Endothelial cell of umbilical vein (primary cell): ENCODE measurements at regions not wholly inside any gene's neighbourhood (a gene's known extent, or its start where the extent isn't known, plus 50 kb on each side); places are given as distances from the start of the nearest gene placed in this dataset.

Experiments used
- BruUV-seq: library from RNA; stranded (reverse); fragments of 400-500 nt; replicated peaks from 2 replicates; lab custom pipeline; 2021; lab: Mats Ljungman, UMichigan
- CTCF ChIA-PET: fragments of 300-600, 350-600 bp; sonication (Branson Sonifier 250); formaldehyde crosslinking; loops from one replicate; lab custom pipeline; 2021; ENCODE audit warnings: antibody characterized with exemption, inconsistent platforms; lab: Charles Lee
- POLR2A ChIA-PET: fragments of 300-600, 350-600 bp; sonication (Branson Sonifier 250); formaldehyde crosslinking; loops from one replicate; lab custom pipeline; 2021; ENCODE audit warnings: antibody characterized with exemption, inconsistent platforms; lab: Charles Lee
- DNase-seq: peaks from one replicate; pipeline ENCODE4 v3.0.0-alpha.2; 2011; ENCODE audit warnings: low read depth, low spot score
- FAIRE-seq: peaks from 2 replicates; lab custom pipeline; 2011; peaks lifted over from hg19 to GRCh38; lab: Jason Lieb, UNC
- H2AFZ ChIP-seq: 2 replicates; pipeline ENCODE4 v1.6.0; 2012; ENCODE audit warnings: low read depth, low read length, control low read depth, inconsistent platforms
- H3K27ac ChIP-seq: 2 replicates; pipeline ENCODE4 v1.5.1; 2011; ENCODE audit warnings: low read depth, mild to moderate bottlenecking, control low read depth, low read length, moderate library complexity; ENCODE audit not compliant: insufficient read depth
- H3K27me3 ChIP-seq, 2 experiments: 2 replicates each; pipeline versions ENCODE4 v1.6.0 to v1.6.1; 2011; ENCODE audit warnings: low read length in 2 of 2, mixed read lengths in 1 of 2; ENCODE audit not compliant: control insufficient read depth in 2 of 2, insufficient read depth in 2 of 2
- H3K36me3 ChIP-seq, 2 experiments: 2 replicates in 1 of 2; 3 replicates in 1 of 2; pipeline ENCODE4 v1.5.1; 2011; ENCODE audit warnings: low read length in 2 of 2, mild to moderate bottlenecking in 1 of 2, moderate library complexity in 1 of 2; ENCODE audit not compliant: control insufficient read depth in 2 of 2, insufficient read depth in 2 of 2; ENCODE audit errors: extremely low read depth in 1 of 2
- H3K4me1 ChIP-seq: 3 replicates; pipeline ENCODE4 v1.5.1; 2011; ENCODE audit warnings: mild to moderate bottlenecking, low read length; ENCODE audit not compliant: control insufficient read depth, insufficient read depth; ENCODE audit errors: extremely low read depth
- H3K4me2 ChIP-seq: 2 replicates; pipeline ENCODE4 v1.6.1; 2011; ENCODE audit warnings: low read length, control low read depth, mixed read lengths; ENCODE audit not compliant: insufficient read depth
- H3K4me3 ChIP-seq, 3 experiments: fragments of 200-600 bp in 1 of 3; sonication (generic), shearing (Covaris generic) in 1 of 3; replicated peaks in 1 of 3; 2 replicates each; pipeline ENCODE4 v1.5.1; 2011 to 2016; ENCODE audit warnings: control low read depth in 3 of 3, low read length in 3 of 3, mild to moderate bottlenecking in 2 of 3, inconsistent platforms in 1 of 3, low read depth in 1 of 3, moderate library complexity in 1 of 3; ENCODE audit not compliant: insufficient read depth in 1 of 3
- H3K79me2 ChIP-seq: 2 replicates; pipeline ENCODE4 v1.6.0; 2012; ENCODE audit warnings: low read length, inconsistent platforms; ENCODE audit not compliant: control insufficient read depth, insufficient read depth
- H3K9ac ChIP-seq: replicated peaks from 2 replicates; pipeline ENCODE3; 2011; ENCODE audit warnings: low read length, control low read depth; ENCODE audit not compliant: insufficient read depth; ENCODE audit errors: extremely low read depth
- H3K9me1 ChIP-seq: replicated peaks from 3 replicates; pipeline ENCODE4 v1.6.0; 2011; ENCODE audit warnings: mild to moderate bottlenecking, low read length; ENCODE audit not compliant: control insufficient read depth, insufficient read depth; ENCODE audit errors: extremely low read depth
- H3K9me3 ChIP-seq: replicated peaks from 2 replicates; pipeline ENCODE4 v1.5.1; 2012; ENCODE audit warnings: low read length, inconsistent platforms; ENCODE audit not compliant: control insufficient read depth, insufficient read depth
- H4K20me1 ChIP-seq: replicated peaks from 2 replicates; pipeline ENCODE3; 2011; ENCODE audit warnings: mild to moderate bottlenecking, low read length; ENCODE audit not compliant: control insufficient read depth, insufficient read depth; ENCODE audit errors: extremely low read depth
- EZH2 ChIP-seq: IDR thresholded peaks from 2 replicates; pipeline ENCODE4 v1.6.1; 2012; ENCODE audit warnings: borderline replicate concordance, low read depth, mild to moderate bottlenecking, moderate library complexity, low read length, inconsistent platforms; ENCODE audit not compliant: severe bottlenecking
- FOS ChIP-seq: IDR thresholded peaks from 2 replicates; pipeline ENCODE4 v1.6.1; 2011; ENCODE audit warnings: mild to moderate bottlenecking, low read length, moderate library complexity, borderline replicate concordance; ENCODE audit not compliant: insufficient read depth
- GATA2 ChIP-seq: IDR thresholded peaks from 2 replicates; pipeline ENCODE4 v1.7.0; 2011; ENCODE audit warnings: low read depth, mild to moderate bottlenecking, moderate library complexity, mixed read lengths, low read length; ENCODE audit not compliant: insufficient read length, insufficient read depth
- JUN ChIP-seq: IDR thresholded peaks from 2 replicates; pipeline ENCODE4 v1.6.1; 2011; ENCODE audit warnings: borderline replicate concordance, low read depth; ENCODE audit not compliant: insufficient read length, insufficient read depth
- MYC ChIP-seq: IDR thresholded peaks from one replicate; pipeline ENCODE4 v1.6.1; 2011; ENCODE audit warnings: mild to moderate bottlenecking, low read depth, low read length
- POLR2A ChIP-seq: IDR thresholded peaks from 2 replicates; pipeline ENCODE4 v1.6.1; 2012; ENCODE audit warnings: low read depth, mild to moderate bottlenecking, control low read depth, low read length
- POLR2AphosphoS5 ChIP-seq: IDR thresholded peaks from 2 replicates; pipeline ENCODE4 v1.6.1; 2012; ENCODE audit warnings: low read depth, mild to moderate bottlenecking, control low read depth, low read length, moderate library complexity; ENCODE audit not compliant: insufficient read depth
- dilution Hi-C: fragments of 300-500 bp; cut with MboI; formaldehyde crosslinking; loops from one replicate; pipeline ENCODE4 v1.15.0; 2019; ENCODE audit warnings: low sequenced_read_pairs; ENCODE audit not compliant: extremely low pct_ligation_motif_present
- intact Hi-C: fragments of 100-400 bp; cut with micrococcal nuclease; formaldehyde crosslinking; loops from one replicate; pipeline ENCODE4 v1.10.0; 2022
- TF ChIP-seq, protein P1 (sequence below), 2 donors: IDR thresholded peaks; 1 replicate in 1 of 2; 2 replicates in 1 of 2; pipeline ENCODE4 v1.5.1; 2011; ENCODE audit warnings: low read length in 2 of 2, mild to moderate bottlenecking in 2 of 2, moderate library complexity in 2 of 2, control low read depth in 1 of 2, inconsistent platforms in 1 of 2, low read depth in 1 of 2; ENCODE audit not compliant: insufficient read depth in 1 of 2; ENCODE audit errors: extremely low read depth in 1 of 2
- TF ChIP-seq, protein P2 (sequence below): IDR thresholded peaks from 2 replicates; pipeline ENCODE4 v1.6.1; 2011; ENCODE audit not compliant: insufficient read depth, insufficient read length

DNA sequence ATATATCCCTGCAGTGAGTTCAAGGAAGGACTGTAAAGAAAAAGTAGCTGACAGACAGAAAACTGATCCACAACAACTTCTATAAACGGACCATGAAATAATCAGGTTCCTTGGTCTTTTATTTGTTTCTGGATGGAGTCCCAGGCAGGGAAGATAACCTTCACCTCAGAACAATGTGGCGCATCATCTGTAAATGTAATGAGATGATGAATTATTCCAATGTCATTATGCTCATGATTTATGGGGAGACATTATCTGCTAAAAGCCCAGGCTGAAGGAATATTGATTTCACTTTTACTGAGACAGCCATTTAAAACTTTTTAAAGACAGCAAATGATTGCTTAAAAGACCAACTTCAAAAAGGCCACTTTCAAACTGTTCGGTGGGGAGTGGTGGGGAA is 354.9 kb upstream of the ADAMTS9 start:
- no peaks in the 10 kb centered on the region for H4K20me1 ChIP-seq
- no peak overlapping the region for H3K27ac ChIP-seq
- CTCF ChIA-PET = interaction anchor here (1.3 kb wide), 1 partner anchor 47 kb away, joined by 4 read pairs; no protein-coding TSS in a partner anchor
- no peak overlapping the region for H2AFZ ChIP-seq
- POLR2A ChIA-PET = no interaction called here
- H3K27me3 ChIP-seq = no peaks in the 10 kb centered on the region
- H3K9me1 ChIP-seq = no peaks in the 10 kb centered on the region
- H3K79me2 ChIP-seq = no peaks in the 10 kb centered on the region
- no peak for FAIRE-seq
- no peak for TF ChIP-seq GATA2
- TF ChIP-seq POLR2AphosphoS5 = no peak
- TF ChIP-seq POLR2A = no peak
- TF ChIP-seq, protein P1, sequence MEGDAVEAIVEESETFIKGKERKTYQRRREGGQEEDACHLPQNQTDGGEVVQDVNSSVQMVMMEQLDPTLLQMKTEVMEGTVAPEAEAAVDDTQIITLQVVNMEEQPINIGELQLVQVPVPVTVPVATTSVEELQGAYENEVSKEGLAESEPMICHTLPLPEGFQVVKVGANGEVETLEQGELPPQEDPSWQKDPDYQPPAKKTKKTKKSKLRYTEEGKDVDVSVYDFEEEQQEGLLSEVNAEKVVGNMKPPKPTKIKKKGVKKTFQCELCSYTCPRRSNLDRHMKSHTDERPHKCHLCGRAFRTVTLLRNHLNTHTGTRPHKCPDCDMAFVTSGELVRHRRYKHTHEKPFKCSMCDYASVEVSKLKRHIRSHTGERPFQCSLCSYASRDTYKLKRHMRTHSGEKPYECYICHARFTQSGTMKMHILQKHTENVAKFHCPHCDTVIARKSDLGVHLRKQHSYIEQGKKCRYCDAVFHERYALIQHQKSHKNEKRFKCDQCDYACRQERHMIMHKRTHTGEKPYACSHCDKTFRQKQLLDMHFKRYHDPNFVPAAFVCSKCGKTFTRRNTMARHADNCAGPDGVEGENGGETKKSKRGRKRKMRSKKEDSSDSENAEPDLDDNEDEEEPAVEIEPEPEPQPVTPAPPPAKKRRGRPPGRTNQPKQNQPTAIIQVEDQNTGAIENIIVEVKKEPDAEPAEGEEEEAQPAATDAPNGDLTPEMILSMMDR (IDR thresholded peaks at IDR 0.05; ENCODE audit: extremely low read depth in 1 of 2, insufficient read depth in 1 of 2, low read depth in 1 of 2, low read length in 2 of 2) = no peak
- TF ChIP-seq, protein P2, sequence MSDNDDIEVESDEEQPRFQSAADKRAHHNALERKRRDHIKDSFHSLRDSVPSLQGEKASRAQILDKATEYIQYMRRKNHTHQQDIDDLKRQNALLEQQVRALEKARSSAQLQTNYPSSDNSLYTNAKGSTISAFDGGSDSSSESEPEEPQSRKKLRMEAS = no peak
- TF ChIP-seq MYC = no peak
- no peak for TF ChIP-seq FOS
- no peak for TF ChIP-seq EZH2
- no peak for TF ChIP-seq JUN
- H3K4me1 ChIP-seq = peaks cover 11% of the 10 kb centered on the region
- H3K9ac ChIP-seq = no peak overlapping the region
- no peak overlapping the region for H3K4me2 ChIP-seq
- no TSS peak for BruUV-seq
- dilution Hi-C loops (no loop called here), intact Hi-C loops (no loop called here)
- no peaks in the 10 kb centered on the region for H3K9me3 ChIP-seq
- no peak overlapping the region for H3K4me3 ChIP-seq
- DNase-seq = no peak
- no peaks in the 10 kb centered on the region for H3K36me3 ChIP-seq
